Chondrocyte (in vitro differentiated cells): ENCODE measurements at regions not wholly inside any gene's neighbourhood (a gene's known extent, or its start where the extent isn't known, plus 50 kb on each side); places are given as distances from the start of the nearest gene placed in this dataset.

ENCODE experiments used
- DNase-seq: peaks from one replicate; pipeline ENCODE4 v3.0.0; 2021; ENCODE audit warnings: mixed read lengths, low spot score
- H3K27ac Mint-ChIP-seq: one replicate; pipeline ENCODE4 v1.8.0; 2021; ENCODE audit warnings: mild to moderate bottlenecking, moderate library complexity, mixed read lengths; ENCODE audit not compliant: unreplicated experiment
- H3K27me3 Mint-ChIP-seq: 2 replicates; pipeline ENCODE4 v1.8.0; 2021; ENCODE audit warnings: low read depth, mixed read lengths
- H3K36me3 Mint-ChIP-seq: 2 replicates; pipeline ENCODE4 v1.8.0; 2021; ENCODE audit warnings: low read depth, mixed read lengths
- H3K4me1 Mint-ChIP-seq: 2 replicates; pipeline ENCODE4 v1.8.0; 2021; ENCODE audit warnings: low read depth, mild to moderate bottlenecking, mixed read lengths
- H3K4me3 Mint-ChIP-seq: one replicate; pipeline ENCODE4 v1.8.0; 2021; ENCODE audit warnings: mild to moderate bottlenecking, moderate library complexity, mixed read lengths; ENCODE audit not compliant: unreplicated experiment
- H3K9me3 Mint-ChIP-seq: 2 replicates; pipeline ENCODE4 v1.8.0; 2021; ENCODE audit warnings: low read depth, mixed read lengths
- CTCF ChIP-seq: fragments of 200-600 bp; sonication (generic); IDR thresholded peaks from 2 replicates; pipeline ENCODE4 v1.5.0; 2021; ENCODE audit warnings: antibody characterized with exemption, mild to moderate bottlenecking, moderate library complexity

GRCh38 chr12:94813314-94813713, 163.0 kb upstream of the TMCC3 start:
- TF ChIP-seq CTCF = no peak
- Mint-ChIP-seq H3K9me3 (peaks cover 43% of the 10 kb centered on the region), H3K27ac (no peak overlapping the region), H3K36me3 (peaks cover 14% of the 10 kb centered on the region), H3K27me3 (no peaks in the 10 kb centered on the region), H3K4me3 (no peak overlapping the region), H3K4me1 (no peaks in the 10 kb centered on the region)
- DNase-seq = no peak

GRCh38 chr12:94812345-94812744, 162.0 kb upstream of the TMCC3 start:
- Mint-ChIP-seq H3K9me3 (peaks cover 43% of the 10 kb centered on the region), H3K36me3 (peaks cover 14% of the 10 kb centered on the region), H3K27me3 (no peaks in the 10 kb centered on the region), H3K4me3 (no peak overlapping the region), H3K4me1 (no peaks in the 10 kb centered on the region), H3K27ac (no peak overlapping the region)
- DNase-seq = no peak
- TF ChIP-seq CTCF = no peak

- no peaks in the 10 kb centered on the region for H3K27me3 Mint-ChIP-seq
- peaks cover 43% of the 10 kb centered on the region for H3K9me3 Mint-ChIP-seq
These were observed 161.3 kb upstream of the TMCC3 start for GRCh38 chr12:94811611-94812010.

GRCh38 chr12:94807951-94808350, 157.6 kb upstream of the TMCC3 start:
- Mint-ChIP-seq H3K4me3 (no peak overlapping the region), H3K27ac (no peak overlapping the region), H3K9me3 (peaks cover 27% of the 10 kb centered on the region), H3K27me3 (no peaks in the 10 kb centered on the region), H3K4me1 (peaks cover 9% of the 10 kb centered on the region), H3K36me3 (peaks cover 8% of the 10 kb centered on the region)
- TF ChIP-seq CTCF = no peak
- DNase-seq = no peak

More at GRCh38 chr12:94811611-94812010, 161.3 kb upstream of the TMCC3 start:
- no peaks in the 10 kb centered on the region for H3K4me1 Mint-ChIP-seq
- no peak overlapping the region for H3K27ac Mint-ChIP-seq
- DNase-seq = no peak
- TF ChIP-seq CTCF = no peak
- H3K4me3 Mint-ChIP-seq = no peak overlapping the region
- H3K36me3 Mint-ChIP-seq = peaks cover 14% of the 10 kb centered on the region

GRCh38 chr12:94806617-94807016, 156.3 kb upstream of the TMCC3 start:
- Mint-ChIP-seq H3K4me1 (peaks cover 9% of the 10 kb centered on the region), H3K4me3 (no peak overlapping the region), H3K27ac (no peak overlapping the region), H3K27me3 (no peaks in the 10 kb centered on the region), H3K36me3 (peaks cover 7% of the 10 kb centered on the region), H3K9me3 (peaks cover 18% of the 10 kb centered on the region)
- DNase-seq = no peak
- TF ChIP-seq CTCF = no peak
